ENCODE measurements at regions not wholly inside any gene's neighbourhood (a gene's known extent, or its start where the extent isn't known, plus 50 kb on each side); places are given as distances from the start of the nearest gene placed in this dataset.

GRCh38 chr4:19736968-19737756, 514.5 kb upstream of the SLIT2 start:
- no peak for DNase-seq (ENCODE audit: low read depth)
- no peak for TF ChIP-seq CTCF (IDR thresholded peaks at IDR 0.05; ENCODE audit: insufficient read depth, low read depth, low read length, missing control alignments)
- no peak overlapping the region for H3K4me3 ChIP-seq (ENCODE audit: low read length)

GRCh38 chr4:19735012-19735411, 516.7 kb upstream of the SLIT2 start:
- no peak overlapping the region for H3K4me3 ChIP-seq (ENCODE audit: low read length)
- TF ChIP-seq CTCF (IDR thresholded peaks at IDR 0.05; ENCODE audit: insufficient read depth, low read depth, low read length, missing control alignments), result no peak
- no peak for DNase-seq (ENCODE audit: low read depth)

- DNase-seq (ENCODE audit: low read depth), result no peak
- TF ChIP-seq CTCF (IDR thresholded peaks at IDR 0.05; ENCODE audit: insufficient read depth, low read depth, low read length, missing control alignments), result no peak
- H3K4me3 ChIP-seq (ENCODE audit: low read length), result no peak overlapping the region
Observed at GRCh38 chr4:19729886-19730651, 521.6 kb upstream of the SLIT2 start.

GRCh38 chr4:19728773-19729172, 522.9 kb upstream of the SLIT2 start:
- TF ChIP-seq CTCF (IDR thresholded peaks at IDR 0.05; ENCODE audit: insufficient read depth, low read depth, low read length, missing control alignments), result no peak
- no peak for DNase-seq (ENCODE audit: low read depth)
- H3K4me3 ChIP-seq (ENCODE audit: low read length), result no peak overlapping the region

- TF ChIP-seq CTCF (IDR thresholded peaks at IDR 0.05; ENCODE audit: insufficient read depth, low read depth, low read length, missing control alignments), result no peak
- no peak overlapping the region for H3K4me3 ChIP-seq (ENCODE audit: low read length)
- DNase-seq (ENCODE audit: low read depth), result no peak
Observed at GRCh38 chr4:19727141-19727540, 524.6 kb upstream of the SLIT2 start.

GRCh38 chr4:19725130-19725529, 526.6 kb upstream of the SLIT2 start:
- no peak for TF ChIP-seq CTCF (IDR thresholded peaks at IDR 0.05; ENCODE audit: insufficient read depth, low read depth, low read length, missing control alignments)
- DNase-seq (ENCODE audit: low read depth), result no peak
- no peak overlapping the region for H3K4me3 ChIP-seq (ENCODE audit: low read length)
